H9 (cell line): ENCODE measurements at regions not wholly inside any gene's neighbourhood (a gene's known extent, or its start where the extent isn't known, plus 50 kb on each side); places are given as distances from the start of the nearest gene placed in this dataset.

Source experiments
- DNase-seq: peaks from one replicate; pipeline ENCODE4 v3.0.0-alpha.2; 2017
- H2AFZ ChIP-seq: one replicate; pipeline ENCODE4 v1.6.1; 2013; ENCODE audit warnings: mild to moderate bottlenecking, low read length, control low read depth, moderate library complexity
- H2AK5ac ChIP-seq: 2 replicates; pipeline ENCODE4 v1.6.1; 2013; ENCODE audit warnings: low read length, control low read depth, mixed read lengths; ENCODE audit not compliant: insufficient read length
- H2BK120ac ChIP-seq: one replicate; pipeline ENCODE4 v1.6.1; 2013; ENCODE audit warnings: low read depth, mild to moderate bottlenecking, low read length, control low read depth, inconsistent platforms; ENCODE audit not compliant: poor library complexity, severe bottlenecking
- H2BK12ac ChIP-seq: 2 replicates; pipeline ENCODE4 v1.6.1; 2013; ENCODE audit warnings: low read length, control low read depth, mixed read lengths, low read depth; ENCODE audit not compliant: insufficient read length
- H2BK15ac ChIP-seq: 2 replicates; pipeline ENCODE4 v1.6.1; 2013; ENCODE audit warnings: low read depth, low read length, control low read depth
- H2BK20ac ChIP-seq: one replicate; pipeline ENCODE4 v1.6.1; 2013; ENCODE audit warnings: low read depth, mild to moderate bottlenecking, low read length, control low read depth, inconsistent platforms; ENCODE audit not compliant: poor library complexity, severe bottlenecking
- H2BK5ac ChIP-seq: 2 replicates; pipeline ENCODE4 v1.6.1; 2013; ENCODE audit warnings: low read length, control low read depth, mixed read lengths; ENCODE audit not compliant: insufficient read length
- H3K14ac ChIP-seq: 2 replicates; pipeline ENCODE4 v1.6.1; 2013; ENCODE audit warnings: low read length, control low read depth; ENCODE audit not compliant: insufficient read depth
- H3K18ac ChIP-seq: 2 replicates; pipeline ENCODE4 v1.6.1; 2013; ENCODE audit warnings: low read depth, mild to moderate bottlenecking, mixed read lengths, low read length, control low read depth; ENCODE audit not compliant: insufficient read length
- H3K23ac ChIP-seq: 2 replicates; pipeline ENCODE4 v1.6.1; 2013; ENCODE audit warnings: low read length, control low read depth, mixed read lengths, low read depth; ENCODE audit not compliant: insufficient read length
- H3K23me2 ChIP-seq: 2 replicates; pipeline ENCODE4 v1.6.1; 2013; ENCODE audit warnings: low read depth, mild to moderate bottlenecking, mixed read lengths, low read length, control low read depth; ENCODE audit not compliant: insufficient read length, poor library complexity, severe bottlenecking
- H3K27ac ChIP-seq: 2 replicates; pipeline ENCODE4 v1.5.1; 2013; ENCODE audit warnings: low read length, control low read depth, mixed read lengths, low read depth; ENCODE audit not compliant: insufficient read length
- H3K27me3 ChIP-seq: 2 replicates; pipeline ENCODE4 v1.6.1; 2013; ENCODE audit warnings: low read length, control low read depth, inconsistent platforms; ENCODE audit not compliant: insufficient read depth
- H3K4ac ChIP-seq: 2 replicates; pipeline ENCODE4 v1.6.1; 2013; ENCODE audit warnings: low read depth, mild to moderate bottlenecking, control low read depth, inconsistent platforms, low read length, moderate library complexity
- H3K4me1 ChIP-seq: 2 replicates; pipeline ENCODE4 v1.6.1; 2013; ENCODE audit warnings: low read length, control low read depth, inconsistent platforms; ENCODE audit not compliant: insufficient read depth
- H3K4me2 ChIP-seq: 2 replicates; pipeline ENCODE4 v1.6.1; 2013; ENCODE audit warnings: low read length, control low read depth, mixed read lengths; ENCODE audit not compliant: insufficient read length, insufficient read depth
- H3K56ac ChIP-seq: 2 replicates; pipeline ENCODE4 v1.6.1; 2013; ENCODE audit warnings: low read depth, mild to moderate bottlenecking, mixed read lengths, low read length, control low read depth; ENCODE audit not compliant: insufficient read length
- H3K79me1 ChIP-seq: 2 replicates; pipeline ENCODE4 v1.6.1; 2013; ENCODE audit warnings: low read depth, mild to moderate bottlenecking, moderate library complexity, low read length, control low read depth, inconsistent platforms; ENCODE audit not compliant: insufficient read depth, poor library complexity, severe bottlenecking
- H3K79me2 ChIP-seq: 2 replicates; pipeline ENCODE4 v1.6.1; 2013; ENCODE audit warnings: low read length, control low read depth, inconsistent platforms; ENCODE audit not compliant: insufficient read depth
- H3K9ac ChIP-seq: 2 replicates; pipeline ENCODE4 v1.6.1; 2013; ENCODE audit warnings: low read length, control low read depth, mixed read lengths; ENCODE audit not compliant: insufficient read length; ENCODE audit errors: extremely low read depth
- H3K9me3 ChIP-seq: one replicate; pipeline ENCODE4 v1.6.1; 2013; ENCODE audit warnings: low read depth, low read length, inconsistent platforms; ENCODE audit not compliant: control insufficient read depth
- H3T11ph ChIP-seq: one replicate; pipeline ENCODE4 v1.6.1; 2013; ENCODE audit warnings: mild to moderate bottlenecking, low read length, control low read depth, inconsistent platforms
- H4K20me1 ChIP-seq: one replicate; pipeline ENCODE4 v1.6.1; 2013; ENCODE audit not compliant: control insufficient read depth, insufficient read length, insufficient read depth
- H4K5ac ChIP-seq: 2 replicates; pipeline ENCODE4 v1.6.1; 2013; ENCODE audit warnings: low read depth, mild to moderate bottlenecking, mixed read lengths, low read length, control low read depth; ENCODE audit not compliant: insufficient read length
- H4K8ac ChIP-seq: replicated peaks from 2 replicates; pipeline ENCODE4 v1.6.1; 2013; ENCODE audit warnings: low read length, control low read depth, mixed read lengths, low read depth; ENCODE audit not compliant: insufficient read length
- H4K91ac ChIP-seq: 2 replicates; pipeline ENCODE4 v1.6.1; 2013; ENCODE audit warnings: low read depth, mild to moderate bottlenecking, moderate library complexity, mixed read lengths, low read length, control low read depth; ENCODE audit not compliant: insufficient read length
- H3K27ac Mint-ChIP-seq, 3 experiments: 2 replicates in 2 of 3; 3 replicates in 1 of 3; pipeline ENCODE4 v1.8.0; 2020 to 2021; ENCODE audit warnings: mixed read lengths in 3 of 3, mild to moderate bottlenecking in 1 of 3, moderate library complexity in 1 of 3
- H3K27me3 Mint-ChIP-seq: 2 replicates; pipeline ENCODE4 v1.8.0; 2021; ENCODE audit warnings: low read depth, mild to moderate bottlenecking, moderate library complexity, mixed read lengths
- H3K36me3 Mint-ChIP-seq, 3 experiments: 2 replicates in 2 of 3; 3 replicates in 1 of 3; pipeline ENCODE4 v1.8.0; 2020 to 2021; ENCODE audit warnings: low read depth in 3 of 3, mixed read lengths in 3 of 3; ENCODE audit not compliant: insufficient read depth in 1 of 3
- H3K4me1 Mint-ChIP-seq, 2 experiments: 2 replicates each; pipeline ENCODE4 v1.8.0; 2020; ENCODE audit warnings: mixed read lengths in 2 of 2
- H3K4me3 Mint-ChIP-seq, 2 experiments: 2 replicates in 1 of 2; 3 replicates in 1 of 2; pipeline ENCODE4 v1.8.0; 2020 to 2021; ENCODE audit warnings: mild to moderate bottlenecking in 2 of 2, mixed read lengths in 2 of 2, moderate library complexity in 1 of 2
- H3K9me3 Mint-ChIP-seq, 2 experiments: 2 replicates in 1 of 2; 3 replicates in 1 of 2; pipeline ENCODE4 v1.8.0; 2020; ENCODE audit warnings: mild to moderate bottlenecking in 2 of 2, mixed read lengths in 2 of 2, moderate library complexity in 1 of 2
- WGBS: extraction: QIAGEN DNeasy Blood & Tissue Kit; methylation state at CpG from one replicate; pipeline ENCODE4 v1.1.7; 2013; ENCODE audit warnings: missing lambda C conversion rate, low lambda C conversion rate, mixed read lengths; ENCODE audit not compliant: insufficient read length; ENCODE audit errors: extremely low coverage; 5-methylcytosine and 5-hydroxymethylcytosine counted together
- TF ChIP-seq, protein P1 (sequence below): fragments of 200-600 bp; sonication (generic); conservative IDR thresholded peaks from 3 replicates; pipeline ENCODE4 v1.8.0; 2021; ENCODE audit warnings: antibody characterized with exemption, mild to moderate bottlenecking

DNA sequence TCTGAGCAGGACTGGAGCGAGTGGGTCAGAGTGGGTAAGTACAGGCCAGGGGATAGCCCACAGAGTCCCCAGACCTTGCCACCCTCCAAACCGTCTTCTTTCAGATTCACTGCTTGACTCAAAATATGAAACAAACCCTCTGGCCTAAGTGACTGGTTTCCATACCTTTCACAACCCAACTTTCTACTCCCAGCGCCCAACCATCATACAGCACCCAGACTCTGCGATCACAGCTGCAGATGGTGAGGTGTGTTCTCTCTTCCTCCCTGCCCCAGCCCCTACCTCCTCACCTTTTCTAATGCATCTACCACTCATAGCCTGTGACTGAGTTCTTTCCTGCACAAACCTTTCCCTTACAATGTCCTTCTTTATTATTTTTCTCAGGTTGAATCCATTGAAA is 92.0 kb upstream of the CELF2 start:
- TF ChIP-seq, protein P1, sequence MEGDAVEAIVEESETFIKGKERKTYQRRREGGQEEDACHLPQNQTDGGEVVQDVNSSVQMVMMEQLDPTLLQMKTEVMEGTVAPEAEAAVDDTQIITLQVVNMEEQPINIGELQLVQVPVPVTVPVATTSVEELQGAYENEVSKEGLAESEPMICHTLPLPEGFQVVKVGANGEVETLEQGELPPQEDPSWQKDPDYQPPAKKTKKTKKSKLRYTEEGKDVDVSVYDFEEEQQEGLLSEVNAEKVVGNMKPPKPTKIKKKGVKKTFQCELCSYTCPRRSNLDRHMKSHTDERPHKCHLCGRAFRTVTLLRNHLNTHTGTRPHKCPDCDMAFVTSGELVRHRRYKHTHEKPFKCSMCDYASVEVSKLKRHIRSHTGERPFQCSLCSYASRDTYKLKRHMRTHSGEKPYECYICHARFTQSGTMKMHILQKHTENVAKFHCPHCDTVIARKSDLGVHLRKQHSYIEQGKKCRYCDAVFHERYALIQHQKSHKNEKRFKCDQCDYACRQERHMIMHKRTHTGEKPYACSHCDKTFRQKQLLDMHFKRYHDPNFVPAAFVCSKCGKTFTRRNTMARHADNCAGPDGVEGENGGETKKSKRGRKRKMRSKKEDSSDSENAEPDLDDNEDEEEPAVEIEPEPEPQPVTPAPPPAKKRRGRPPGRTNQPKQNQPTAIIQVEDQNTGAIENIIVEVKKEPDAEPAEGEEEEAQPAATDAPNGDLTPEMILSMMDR: no peak
- Histone ChIP-seq H3K23ac (no peak overlapping the region), H3K27ac (no peak overlapping the region)

More for the DNA sequence above, 92.0 kb upstream of the CELF2 start:
- H3K27me3 Mint-ChIP-seq: no peaks in the 10 kb centered on the region; the same call in 1 of the 2 replicates
- H3K4ac ChIP-seq: no peak overlapping the region
- no peaks in the 10 kb centered on the region for H3K4me1 ChIP-seq
- no peaks in the 10 kb centered on the region for H3K79me2 ChIP-seq
- DNase-seq: no peak
- no peak overlapping the region for H2BK15ac ChIP-seq
- no peak overlapping the region for H2AFZ ChIP-seq
- no peak overlapping the region for H4K91ac ChIP-seq
- no peaks in the 10 kb centered on the region for H3K4me1 Mint-ChIP-seq
- no peaks in the 10 kb centered on the region for H3K27me3 ChIP-seq
- H3K14ac ChIP-seq: no peak overlapping the region
- H3K18ac ChIP-seq: no peak overlapping the region
- H3K56ac ChIP-seq: no peak overlapping the region
- no CpG with 5 or more reads among the region's 4 CpGs for WGBS
- no peak overlapping the region for H2BK20ac ChIP-seq
- no peaks in the 10 kb centered on the region for H3K9me3 ChIP-seq
- no peaks in the 10 kb centered on the region for H3K79me1 ChIP-seq
- H2BK120ac ChIP-seq: no peak overlapping the region
- H3K9ac ChIP-seq: no peak overlapping the region
- H3K9me3 Mint-ChIP-seq: no peaks in the 10 kb centered on the region
- no peaks in the 10 kb centered on the region for H3K36me3 Mint-ChIP-seq
- no peak overlapping the region for H4K5ac ChIP-seq
- no peak overlapping the region for H3K4me3 Mint-ChIP-seq
- no peak overlapping the region for H2AK5ac ChIP-seq
- H4K8ac ChIP-seq: no peak overlapping the region
- H2BK12ac ChIP-seq: no peak overlapping the region
- H4K20me1 ChIP-seq: no peaks in the 10 kb centered on the region
- H2BK5ac ChIP-seq: no peak overlapping the region
- no peak overlapping the region for H3T11ph ChIP-seq
- H3K27ac Mint-ChIP-seq: peak overlapping the region in 1 of 3 experiments; percentile 66; a peak in 1 of 7 replicates
- no peaks in the 10 kb centered on the region for H3K23me2 ChIP-seq
- H3K4me2 ChIP-seq: no peak overlapping the region
